ENCODE measurements at regions not wholly inside any gene's neighbourhood (a gene's known extent, or its start where the extent isn't known, plus 50 kb on each side); places are given as distances from the start of the nearest gene placed in this dataset.

DNA sequence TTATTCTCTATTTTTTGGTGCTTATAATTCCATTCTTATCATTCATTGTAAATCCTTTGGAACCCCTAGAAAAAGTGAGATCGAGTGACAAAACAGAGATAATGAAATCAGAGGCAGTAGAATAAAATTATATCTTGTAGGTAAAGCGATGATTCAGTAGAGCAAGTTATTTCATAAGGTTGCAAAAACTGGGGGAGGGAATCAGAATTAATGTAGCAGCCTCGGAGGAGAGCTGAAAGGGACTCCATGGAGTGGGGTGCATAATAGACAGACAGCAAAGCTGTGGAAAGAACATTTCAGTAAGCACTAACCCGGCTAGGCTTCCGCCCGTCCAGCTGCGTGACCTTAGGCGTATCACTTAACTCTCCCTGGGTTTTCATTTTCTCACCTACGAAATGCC lies 289.7 kb downstream of the EN1 start:
- DNase-seq: no peak

- no peak for DNase-seq
Measured at GRCh38 chr2:118557016-118557415, 290.4 kb downstream of the EN1 start.

- no peak for DNase-seq
Measured at GRCh38 chr2:118554616-118555015, 292.8 kb downstream of the EN1 start.

GRCh38 chr2:118549503-118549902 lies 297.9 kb downstream of the EN1 start:
- DNase-seq: no peak

- DNase-seq: no peak
Measured at GRCh38 chr2:118548880-118549488, 298.5 kb downstream of the EN1 start.

- no peak for DNase-seq
Measured at GRCh38 chr2:118539290-118539689, 308.2 kb downstream of the EN1 start.

DNA sequence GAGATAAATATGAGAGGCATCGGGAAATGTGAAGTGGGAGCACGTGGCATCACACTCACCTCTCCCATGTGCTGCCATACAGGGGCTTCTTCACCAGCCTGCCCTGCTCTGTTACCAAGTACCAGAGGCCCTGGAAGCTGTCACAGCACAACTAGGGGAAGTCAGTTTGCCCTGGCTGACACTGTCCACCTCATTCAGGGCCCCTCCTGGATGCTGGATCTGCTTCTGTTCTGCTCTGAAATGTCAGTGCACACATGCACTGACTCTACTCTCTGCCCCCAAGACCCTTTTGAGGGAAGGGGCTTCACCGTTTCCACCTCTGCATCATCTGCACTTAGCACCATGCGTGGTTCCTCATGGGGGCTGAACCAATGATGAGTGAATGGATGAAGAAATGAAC lies 311.1 kb downstream of the EN1 start:
- DNase-seq: no peak

DNA sequence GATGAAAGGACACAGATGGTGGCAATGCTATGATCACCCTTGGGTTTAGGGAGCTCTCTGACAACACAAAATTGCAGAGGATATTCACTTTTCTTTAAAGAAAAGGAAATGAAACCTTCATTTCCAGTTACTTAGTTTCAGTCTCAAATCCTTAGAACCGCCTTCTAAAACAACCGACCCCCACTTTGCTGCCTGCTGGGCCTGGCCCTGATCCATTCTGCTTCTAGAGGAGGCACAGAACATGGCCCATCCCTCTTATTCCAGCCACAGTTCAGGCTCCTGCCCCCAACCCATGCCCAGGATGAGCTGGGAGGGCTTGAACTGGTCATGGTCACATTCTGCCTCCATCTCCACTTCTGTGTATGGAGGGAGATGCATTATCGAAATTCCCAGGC lies 311.6 kb downstream of the EN1 start:
- no peak for DNase-seq

DNA sequence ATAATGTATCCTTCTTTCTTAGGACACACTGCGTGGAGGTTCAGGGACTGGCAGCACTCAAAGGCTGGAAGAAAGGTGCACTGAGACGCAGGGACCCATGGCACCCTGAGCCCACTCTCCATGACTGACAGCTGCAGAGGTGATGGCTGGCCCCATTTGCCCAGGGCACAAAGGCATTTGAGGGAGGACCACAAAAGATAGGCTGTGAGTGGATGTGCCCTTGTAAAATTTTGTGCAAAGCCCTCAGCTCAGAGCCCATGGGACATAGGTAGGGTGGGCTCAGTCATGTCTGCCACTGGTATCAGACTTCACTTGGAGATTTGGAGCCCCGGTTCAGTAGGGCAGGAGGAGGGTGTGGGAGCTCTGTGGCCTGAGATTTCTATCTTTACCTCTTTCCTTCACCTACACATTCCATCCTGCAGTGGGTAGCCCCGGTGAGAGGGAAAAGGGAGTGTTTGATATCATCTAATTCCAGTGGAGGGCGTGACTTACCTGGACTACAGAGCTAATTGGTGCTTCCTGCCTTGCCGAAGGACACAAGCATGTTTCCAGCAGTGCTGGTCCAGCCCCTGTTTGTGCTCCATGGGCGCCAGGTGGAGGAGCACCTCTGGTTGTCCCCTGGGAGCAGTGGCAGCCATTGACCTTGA lies 312.2 kb downstream of the EN1 start:
- DNase-seq: no peak

DNA sequence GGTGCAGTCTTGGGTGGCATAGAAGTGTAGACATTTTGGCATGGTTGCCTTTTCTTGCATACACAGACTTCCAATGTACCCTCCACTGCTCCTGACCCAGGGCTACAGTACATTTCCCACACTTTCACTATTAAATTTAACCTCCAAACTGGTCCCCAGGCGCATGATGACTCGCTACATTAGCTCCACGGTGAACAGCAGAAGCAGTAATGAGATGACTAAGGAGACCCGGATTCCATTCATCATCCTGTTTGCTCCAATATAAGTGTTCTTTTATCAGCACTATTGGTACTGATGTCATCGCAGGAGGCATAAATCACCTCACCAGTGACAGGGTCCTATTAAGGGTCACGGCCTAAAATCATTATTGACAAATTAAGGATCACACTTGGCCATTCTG lies 316.5 kb downstream of the EN1 start:
- no peak for DNase-seq

DNA sequence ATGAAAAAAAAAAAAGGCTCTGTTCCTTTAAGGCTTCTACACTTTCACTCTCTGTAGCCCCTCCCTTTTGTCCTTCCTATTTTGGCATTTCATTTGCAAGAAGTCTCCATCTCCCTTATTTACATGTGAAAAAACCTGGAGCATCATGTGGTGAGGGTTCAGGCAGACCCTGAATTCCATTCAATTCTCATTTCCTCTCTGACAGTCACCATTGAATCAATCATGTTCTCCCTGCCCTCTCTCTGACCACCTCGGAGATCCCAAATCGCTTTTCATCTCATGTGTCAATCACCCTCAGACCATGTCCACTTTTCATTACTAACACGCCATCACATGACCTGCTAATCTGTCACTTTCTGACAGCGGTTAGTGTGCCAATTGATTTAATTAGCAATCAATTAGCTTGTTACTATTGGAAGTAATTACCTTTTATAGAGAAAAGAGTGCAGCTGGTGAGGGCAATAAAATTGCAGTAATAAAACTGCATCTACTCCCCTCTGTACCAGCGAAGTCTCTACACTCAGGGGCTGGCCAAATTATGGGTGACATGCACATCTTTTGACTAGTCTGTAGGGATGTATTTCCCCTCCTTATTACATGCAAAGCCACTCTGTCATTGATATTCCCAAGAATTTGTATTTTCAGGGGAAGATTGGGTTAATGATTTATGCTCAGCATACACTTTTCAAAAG lies 317.4 kb downstream of the EN1 start:
- no peak for DNase-seq

GRCh38 chr2:118527571-118527970 lies 319.9 kb downstream of the EN1 start:
- DNase-seq: no peak

GRCh38 chr2:118525346-118525745 lies 322.1 kb downstream of the EN1 start:
- no peak for DNase-seq

DNA sequence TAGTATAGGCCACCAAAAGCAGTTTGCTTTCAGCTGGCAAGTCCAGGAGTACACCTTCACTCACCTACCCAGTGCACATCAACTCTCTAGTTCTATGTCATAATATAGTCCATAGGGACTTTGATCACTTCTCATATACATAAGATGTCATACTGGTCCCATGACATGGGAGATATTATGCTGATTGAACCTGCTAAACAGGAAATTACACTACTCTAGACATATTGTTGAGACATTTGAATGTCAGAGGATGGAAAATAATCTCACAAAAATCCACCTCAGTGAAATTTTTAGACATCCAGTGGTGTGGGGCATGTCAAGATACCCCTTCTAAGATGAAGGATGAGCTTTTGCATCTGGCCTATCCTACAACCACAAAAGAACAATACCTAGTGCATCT lies 322.5 kb downstream of the EN1 start:
- no peak for DNase-seq

GRCh38 chr2:118523761-118524160 lies 323.7 kb downstream of the EN1 start:
- DNase-seq: no peak

GRCh38 chr2:118521960-118522359 lies 325.5 kb downstream of the EN1 start:
- DNase-seq: no peak

DNA sequence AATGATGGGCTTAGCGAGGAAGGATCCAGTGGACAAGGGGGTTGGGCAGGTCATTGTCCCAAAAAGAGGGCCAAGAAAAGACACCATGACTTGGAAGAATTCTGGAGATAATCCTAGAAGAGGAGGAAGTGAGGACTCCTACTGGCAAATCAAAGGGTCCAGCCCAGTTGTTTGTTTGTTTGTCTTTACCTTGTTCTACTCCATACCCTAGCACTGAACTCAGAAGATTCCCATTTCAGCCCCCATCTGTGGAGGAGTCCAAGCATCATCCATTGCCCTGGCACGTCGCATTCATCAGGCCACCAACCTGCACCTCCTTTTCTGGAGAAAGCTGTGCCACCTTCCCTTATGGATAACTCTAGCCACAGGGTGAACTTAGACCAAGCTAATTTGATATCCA lies 326.2 kb downstream of the EN1 start:
- no peak for DNase-seq

DNA sequence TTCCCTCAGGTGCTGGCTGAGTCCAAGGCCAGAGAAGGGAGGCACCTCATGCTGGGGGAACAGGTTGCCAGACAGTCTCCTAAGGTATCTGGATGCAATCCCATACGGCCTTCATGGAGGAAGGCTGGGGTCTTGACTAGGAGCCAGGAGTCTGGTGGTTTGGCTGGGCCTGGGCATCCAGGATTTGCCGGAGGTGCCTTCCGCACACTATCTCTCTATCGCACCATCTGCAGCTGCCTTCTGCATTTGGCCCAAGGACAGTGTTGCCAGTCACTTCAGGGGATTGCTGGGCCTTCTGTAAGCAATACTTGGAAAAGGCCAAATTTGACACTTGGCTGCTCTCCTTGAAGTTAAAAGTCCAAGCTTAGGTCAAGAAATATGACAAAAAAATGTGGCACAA lies 327.2 kb downstream of the EN1 start:
- no peak for DNase-seq

DNA sequence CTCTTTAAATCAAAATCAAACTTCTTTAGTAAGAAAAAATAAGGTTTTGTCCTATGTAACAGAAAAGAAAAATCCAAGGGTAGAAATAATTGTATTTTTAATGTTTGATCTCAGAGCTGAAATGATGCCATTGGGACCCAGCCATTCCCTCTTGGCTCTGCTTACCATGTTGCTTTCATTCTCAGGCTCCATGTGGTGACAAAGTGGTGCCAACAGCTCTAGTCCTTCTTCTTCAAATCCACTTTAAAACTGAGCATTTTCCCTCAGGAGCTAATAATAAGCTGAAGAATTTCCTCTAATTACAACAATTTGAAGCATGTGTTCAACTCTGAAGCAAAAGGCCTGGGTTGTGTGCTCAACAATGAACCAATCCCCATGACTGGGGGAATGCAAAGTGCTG lies 327.9 kb downstream of the EN1 start:
- no peak for DNase-seq

DNA sequence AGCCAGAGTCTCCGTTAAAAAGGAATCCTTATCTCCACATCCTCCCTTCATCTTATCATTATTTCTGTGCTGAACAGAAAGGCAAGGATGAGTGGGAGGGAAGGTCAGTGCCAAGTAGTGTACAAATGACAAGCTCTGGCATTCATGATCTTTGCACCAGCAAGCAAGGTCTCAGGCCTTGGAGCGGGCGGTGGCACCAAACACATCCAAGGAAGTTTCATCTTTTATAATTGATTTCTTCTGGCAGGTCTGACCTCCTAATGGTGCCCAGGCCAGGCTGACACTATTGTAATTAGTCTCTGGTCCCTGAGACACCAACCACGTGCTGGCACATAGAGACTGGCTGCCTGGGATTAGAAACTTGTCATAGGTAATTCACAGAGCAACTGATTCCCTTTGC lies 336.6 kb downstream of the EN1 start:
- DNase-seq: no peak

DNA sequence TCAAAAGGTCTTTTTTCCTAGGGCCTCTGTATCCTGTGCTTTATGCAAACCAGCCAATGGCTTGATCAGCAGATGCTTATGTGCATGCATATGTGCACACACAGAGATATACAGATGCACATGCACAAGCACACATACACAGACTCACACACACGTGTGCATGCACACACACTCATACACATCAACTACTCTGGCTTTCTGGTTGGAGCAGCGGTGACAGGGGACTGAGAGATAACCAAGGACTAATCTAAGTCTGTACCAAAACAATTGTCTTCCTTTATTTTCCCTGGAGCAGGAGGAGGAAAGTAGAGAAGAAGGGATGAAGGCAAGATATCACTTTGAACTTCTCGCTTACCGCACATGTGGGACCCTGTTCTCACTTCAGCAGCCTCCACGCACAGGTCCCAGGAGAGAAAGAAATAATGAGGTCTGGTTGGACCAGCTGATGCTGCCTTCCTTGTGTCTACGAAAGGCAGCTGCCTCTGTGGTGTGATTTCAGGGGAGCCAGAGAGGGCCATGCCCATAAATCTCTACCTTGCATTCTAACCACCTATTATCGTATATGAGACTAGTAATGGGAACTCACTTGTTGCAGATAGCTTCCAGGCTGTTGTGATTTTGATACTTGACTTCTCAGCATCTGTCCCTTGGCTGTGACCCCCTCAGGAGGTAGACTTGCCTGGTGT lies 338.0 kb downstream of the EN1 start:
- no peak for DNase-seq

- no peak for DNase-seq
Measured at GRCh38 chr2:118508282-118508681, 339.2 kb downstream of the EN1 start.

DNA sequence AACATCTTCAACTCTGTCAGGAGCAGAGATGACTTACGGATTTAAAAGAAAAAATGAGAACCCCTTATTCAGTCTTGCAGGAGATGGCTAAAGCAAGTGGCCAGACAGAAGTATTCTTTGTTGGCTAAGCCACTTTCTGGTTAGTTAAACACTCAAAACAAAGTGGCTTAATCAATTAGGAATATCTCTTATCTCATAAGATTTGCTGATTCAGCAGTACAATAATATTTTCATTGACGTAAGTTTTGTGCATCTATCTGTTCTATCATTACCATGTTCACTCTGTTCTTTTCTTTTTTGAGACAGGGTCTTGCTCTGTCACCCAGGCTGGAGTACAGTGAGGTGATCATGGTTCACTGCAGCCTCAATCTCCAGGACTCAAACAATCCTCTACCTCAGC lies 342.0 kb downstream of the EN1 start:
- DNase-seq: no peak

- no peak for DNase-seq
Measured at GRCh38 chr2:118502106-118502505, 345.3 kb downstream of the EN1 start.

Data from CD4-positive, alpha-beta T cell treated with Interferon alpha-2 for 1 hour (primary cell).